Limb (tissue), 2 donors: ENCODE measurements at regions not wholly inside any gene's neighbourhood (a gene's known extent, or its start where the extent isn't known, plus 50 kb on each side); places are given as distances from the start of the nearest gene placed in this dataset.
"Not testable (repeated sequence)": the region's sequence is repeated elsewhere in the genome, so short reads cannot be mapped to it uniquely, and the experiment has no call there.

ENCODE experiments used
- DNase-seq, 2 donors: peaks; one replicate each; pipeline ENCODE4 v3.0.0-alpha.2; 2016; ENCODE audit errors: extremely low spot score in 2 of 2

GRCh38 chr18:75760208-75760607 is 332.7 kb upstream of the SMIM21 start:
- no peak for DNase-seq

GRCh38 chr18:75757951-75758350 is 330.4 kb upstream of the SMIM21 start:
- DNase-seq: no peak

- no peak for DNase-seq
These were observed 326.9 kb upstream of the SMIM21 start for GRCh38 chr18:75754433-75754832.

GRCh38 chr18:75753753-75754152 is 326.2 kb upstream of the SMIM21 start:
- DNase-seq: no peak

GRCh38 chr18:75752740-75753263 is 325.3 kb upstream of the SMIM21 start:
- DNase-seq: no peak

- no peak for DNase-seq
These were observed 317.6 kb upstream of the SMIM21 start for GRCh38 chr18:75745147-75745546.

- DNase-seq: no peak
These were observed 315.0 kb upstream of the SMIM21 start for GRCh38 chr18:75742516-75742915.

- no peak for DNase-seq
These were observed 312.2 kb upstream of the SMIM21 start for GRCh38 chr18:75739682-75740081.

- DNase-seq: no peak
These were observed 307.8 kb upstream of the SMIM21 start for GRCh38 chr18:75735291-75735690.

GRCh38 chr18:75730249-75730648 is 302.7 kb upstream of the SMIM21 start:
- no peak for DNase-seq

GRCh38 chr18:75728621-75729020 is 301.1 kb upstream of the SMIM21 start:
- no peak for DNase-seq

GRCh38 chr18:75727456-75727855 is 300.0 kb upstream of the SMIM21 start:
- DNase-seq: peak; percentile 16 to 56

- no peak for DNase-seq
These were observed 296.2 kb upstream of the SMIM21 start for GRCh38 chr18:75723521-75724340.

GRCh38 chr18:75714766-75715165 is 287.3 kb upstream of the SMIM21 start:
- no peak for DNase-seq

- not testable (repeated sequence) for DNase-seq
These were observed 284.8 kb upstream of the SMIM21 start for GRCh38 chr18:75712124-75712867.

GRCh38 chr18:75700561-75700960 is 273.1 kb upstream of the SMIM21 start:
- no peak for DNase-seq

- no peak for DNase-seq
These were observed 271.4 kb upstream of the SMIM21 start for GRCh38 chr18:75698861-75699260.

GRCh38 chr18:75697493-75697892 is 270.0 kb upstream of the SMIM21 start:
- no peak for DNase-seq

GRCh38 chr18:75696391-75696790 is 268.9 kb upstream of the SMIM21 start:
- no peak for DNase-seq

GRCh38 chr18:75694292-75694691 is 266.8 kb upstream of the SMIM21 start:
- DNase-seq: no peak

GRCh38 chr18:75691483-75691882 is 264.0 kb upstream of the SMIM21 start:
- no peak for DNase-seq

- DNase-seq: not testable (repeated sequence)
These were observed 262.8 kb upstream of the SMIM21 start for GRCh38 chr18:75690283-75690682.

- no peak for DNase-seq
These were observed 260.1 kb upstream of the SMIM21 start for GRCh38 chr18:75687626-75688025.
